GM12865 (cell line): ENCODE measurements at regions not wholly inside any gene's neighbourhood (a gene's known extent, or its start where the extent isn't known, plus 50 kb on each side); places are given as distances from the start of the nearest gene placed in this dataset.

Source experiments
- DNase-seq: peaks from one replicate; pipeline ENCODE4 v3.0.0; 2010; ENCODE audit warnings: low read depth
- H3K4me3 ChIP-seq: 2 replicates; pipeline ENCODE4 v1.5.1; 2011; ENCODE audit warnings: mild to moderate bottlenecking, low read depth, low read length, control low read depth
- CTCF ChIP-seq: IDR thresholded peaks from 2 replicates; pipeline ENCODE4 v1.5.1; 2011; ENCODE audit warnings: low read length, control low read depth, low read depth, inconsistent platforms; ENCODE audit not compliant: insufficient read depth; ENCODE audit errors: missing control alignments

GRCh38 chr6:105588123-105588710 lies 185.3 kb upstream of the PREP start:
- no peak for DNase-seq
- H3K4me3 ChIP-seq = no peak overlapping the region
- no peak for TF ChIP-seq CTCF

GRCh38 chr6:105587349-105588122 lies 184.7 kb upstream of the PREP start:
- no peak for TF ChIP-seq CTCF
- no peak overlapping the region for H3K4me3 ChIP-seq
- no peak for DNase-seq

- DNase-seq = no peak
- H3K4me3 ChIP-seq = no peak overlapping the region
These were observed 175.4 kb upstream of the PREP start for GRCh38 chr6:105578179-105578707.

GRCh38 chr6:105573556-105573955 lies 170.7 kb upstream of the PREP start:
- H3K4me3 ChIP-seq = no peak overlapping the region
- TF ChIP-seq CTCF = no peak
- DNase-seq = no peak

More at GRCh38 chr6:105578179-105578707, 175.4 kb upstream of the PREP start:
- TF ChIP-seq CTCF = no peak

- no peak overlapping the region for H3K4me3 ChIP-seq
- no peak for TF ChIP-seq CTCF
- DNase-seq = no peak
These were observed 170.3 kb upstream of the PREP start for GRCh38 chr6:105573138-105573537.

GRCh38 chr6:105570416-105570815 lies 167.5 kb upstream of the PREP start:
- TF ChIP-seq CTCF = no peak
- DNase-seq = no peak
- no peak overlapping the region for H3K4me3 ChIP-seq

- H3K4me3 ChIP-seq = no peak overlapping the region
- DNase-seq = no peak
- TF ChIP-seq CTCF = no peak
These were observed 166.8 kb upstream of the PREP start for GRCh38 chr6:105569706-105570105.
